C4-2B (cell line): ENCODE measurements at regions not wholly inside any gene's neighbourhood (a gene's known extent, or its start where the extent isn't known, plus 50 kb on each side); places are given as distances from the start of the nearest gene placed in this dataset.

ENCODE experiments used
- H3K27ac ChIP-seq: fragments of 450-650 bp; 2 replicates; pipeline ENCODE4 v1.5.1; 2017
- CTCF ChIP-seq: fragments of 450-650 bp; conservative IDR thresholded peaks from 2 replicates; pipeline ENCODE4 v1.5.1; 2017; ENCODE audit warnings: mild to moderate bottlenecking
- ZFX ChIP-seq: fragments of 450-650 bp; IDR thresholded peaks from 2 replicates; pipeline ENCODE4 v1.6.1; 2017

- TF ChIP-seq ZFX (no peak), CTCF (no peak)
- H3K27ac ChIP-seq: no peak overlapping the region
These were observed 1761.2 kb upstream of the CELF4 start for GRCh38 chr18:39326772-39327171.

GRCh38 chr18:39325973-39326372 lies 1760.4 kb upstream of the CELF4 start:
- TF ChIP-seq ZFX: no peak
- TF ChIP-seq CTCF: no peak
- H3K27ac ChIP-seq: no peak overlapping the region

- TF ChIP-seq CTCF (no peak), ZFX (no peak)
- H3K27ac ChIP-seq: no peak overlapping the region
These were observed 1753.5 kb upstream of the CELF4 start for GRCh38 chr18:39319141-39319540.

- H3K27ac ChIP-seq: no peak overlapping the region
- TF ChIP-seq ZFX: no peak
- no peak for TF ChIP-seq CTCF
These were observed 1752.9 kb upstream of the CELF4 start for GRCh38 chr18:39318462-39318861.

GRCh38 chr18:39318008-39318407 lies 1752.4 kb upstream of the CELF4 start:
- no peak overlapping the region for H3K27ac ChIP-seq
- TF ChIP-seq CTCF: no peak

- no peak overlapping the region for H3K27ac ChIP-seq
- TF ChIP-seq ZFX (no peak), CTCF (no peak)
These were observed 1749.0 kb upstream of the CELF4 start for GRCh38 chr18:39314595-39314994.

GRCh38 chr18:39313992-39314391 lies 1748.4 kb upstream of the CELF4 start:
- no peak for TF ChIP-seq ZFX
- no peak for TF ChIP-seq CTCF
- H3K27ac ChIP-seq: no peak overlapping the region
